ENCODE measurements at regions not wholly inside any gene's neighbourhood (a gene's known extent, or its start where the extent isn't known, plus 50 kb on each side); places are given as distances from the start of the nearest gene placed in this dataset.

DNA sequence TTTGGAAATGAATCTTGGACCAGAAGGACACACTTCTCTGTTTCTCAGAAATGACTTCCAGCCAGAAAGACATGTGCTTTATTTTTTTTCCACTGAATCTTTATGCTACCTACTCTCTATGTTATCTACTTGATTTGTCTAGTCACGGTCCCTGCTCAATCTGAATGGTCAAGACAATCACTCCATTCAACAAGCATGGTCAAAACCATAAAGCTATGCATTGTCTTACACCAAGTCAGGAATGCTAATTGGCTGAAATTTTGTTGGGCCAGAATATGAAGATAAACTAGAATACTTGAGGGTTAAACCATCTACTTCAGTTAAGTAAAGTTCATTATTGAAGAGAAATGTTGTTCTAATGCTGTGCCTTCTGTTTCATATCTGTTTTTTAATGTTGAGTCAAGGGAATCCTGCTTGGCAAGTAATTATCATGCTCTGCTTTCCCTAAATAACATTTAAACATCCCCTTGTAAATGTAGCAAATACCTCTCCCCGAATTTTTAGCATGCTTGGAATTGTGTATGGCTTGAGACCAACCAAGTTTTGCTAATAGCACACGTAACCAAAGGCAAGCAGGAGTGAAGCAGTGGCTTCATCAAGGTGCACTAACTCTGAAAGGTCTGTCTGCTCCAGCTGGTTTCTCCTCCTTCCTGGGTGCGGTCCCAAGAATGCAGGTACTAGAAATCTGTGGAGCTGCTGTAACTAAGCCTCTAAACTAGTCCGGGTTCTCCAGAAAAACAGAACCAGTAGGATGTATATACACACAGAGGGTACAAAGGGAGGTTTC, 190.3 kb upstream of the CDYL start:
- no peak for DNase-seq

DNA sequence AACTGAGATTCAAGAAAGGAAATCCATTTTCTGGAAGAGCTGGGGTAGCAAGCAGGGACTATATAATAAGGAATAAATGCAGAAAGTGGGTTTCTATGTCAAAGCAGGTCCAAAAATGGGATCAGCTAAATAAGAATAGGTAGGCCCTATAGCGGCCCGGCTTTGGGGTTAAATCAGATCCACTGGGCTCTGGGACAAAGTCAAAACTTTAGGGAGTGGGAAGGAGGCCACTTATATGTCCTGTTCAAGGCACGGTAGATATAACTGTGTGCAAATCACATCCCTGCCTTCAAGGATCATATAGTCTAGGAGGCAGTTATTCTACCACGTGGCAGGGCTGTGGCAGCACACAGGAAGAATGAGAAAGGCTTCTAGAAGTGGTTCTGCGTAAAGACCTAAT, 191.4 kb upstream of the CDYL start:
- no peak for DNase-seq

DNA sequence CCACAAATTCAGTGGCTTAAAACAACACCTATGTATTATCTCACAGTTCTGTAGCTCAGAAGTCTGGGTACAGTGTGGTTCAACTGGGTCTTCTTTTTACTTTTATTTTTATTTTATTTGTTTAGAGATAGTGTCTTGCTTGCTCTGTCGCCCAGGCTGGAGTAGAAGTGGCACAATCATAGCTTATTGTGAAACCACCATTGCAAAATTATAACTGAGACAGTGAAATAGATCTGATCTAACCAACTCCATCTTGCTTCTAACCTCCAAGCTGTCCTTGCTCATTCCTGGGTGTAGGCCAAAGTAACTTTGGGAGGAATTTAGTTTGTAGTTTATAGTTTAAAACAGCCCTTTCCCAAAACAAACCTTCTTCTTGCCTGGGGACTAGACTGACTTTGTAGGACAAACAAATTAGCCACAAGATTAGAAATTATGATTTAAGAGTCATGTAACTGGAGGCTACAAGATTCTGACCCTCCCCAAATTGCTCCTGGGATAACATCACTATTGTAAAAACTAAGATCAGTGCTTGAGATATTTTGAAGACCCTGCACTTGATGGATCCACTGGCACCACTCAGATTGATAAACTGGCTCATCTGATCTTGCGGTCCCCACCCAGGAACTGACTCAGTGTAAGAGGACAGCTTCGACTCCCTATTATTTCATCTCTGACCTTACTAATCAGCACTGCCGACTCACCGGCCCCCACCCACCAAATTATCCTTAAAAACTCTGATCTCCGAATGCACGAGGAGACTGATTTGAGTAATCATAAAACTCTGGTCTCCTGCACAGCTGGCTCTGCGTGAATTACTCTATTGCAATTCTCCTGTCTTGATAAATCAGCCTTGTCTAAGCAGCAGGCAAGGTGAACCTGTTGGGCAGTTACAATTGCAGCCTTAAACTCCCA, 193.4 kb upstream of the CDYL start:
- DNase-seq = no peak

DNA sequence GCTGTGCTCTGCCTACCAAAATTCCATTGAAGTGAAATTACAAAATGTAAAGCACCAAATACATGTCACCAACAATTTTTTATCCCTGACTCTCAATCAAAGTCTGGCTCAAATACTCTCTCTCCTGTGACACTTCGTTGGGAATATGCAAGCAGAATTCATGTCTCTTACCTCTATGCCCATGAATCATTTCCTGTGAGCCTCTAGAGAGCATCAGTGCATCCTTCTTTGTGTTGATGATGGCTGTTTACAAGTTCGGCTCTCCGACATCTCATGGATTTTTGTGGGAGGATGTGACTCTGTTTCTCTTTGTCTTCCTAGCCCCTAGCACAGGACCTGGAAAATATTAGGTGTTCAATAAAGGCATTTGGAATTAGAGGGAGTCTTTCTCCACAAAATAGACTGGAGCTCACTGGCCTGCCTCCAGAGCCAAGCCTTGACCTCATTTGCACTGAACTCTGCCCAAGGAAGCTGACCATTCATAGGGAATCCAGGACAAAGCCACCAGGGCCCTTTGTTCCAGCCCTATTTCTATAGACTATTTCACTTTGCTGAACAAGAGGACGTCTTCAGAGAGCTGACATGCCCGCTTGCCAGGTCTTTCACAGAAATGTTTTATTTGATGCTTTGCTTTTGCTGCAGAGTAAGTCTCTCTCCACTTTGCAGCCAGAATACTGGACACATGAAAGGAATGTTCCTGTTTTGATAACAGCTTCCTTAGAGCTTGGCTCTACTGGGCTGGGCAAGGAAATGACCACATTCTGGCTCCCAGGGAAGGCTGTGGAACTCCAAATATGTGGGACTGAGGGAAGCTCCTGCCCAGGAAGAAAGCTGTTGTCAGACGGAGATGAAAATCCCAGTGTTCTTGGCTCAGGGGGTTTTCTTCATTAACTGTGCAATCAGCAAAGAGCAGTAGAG, 194.5 kb upstream of the CDYL start:
- DNase-seq = no peak

DNA sequence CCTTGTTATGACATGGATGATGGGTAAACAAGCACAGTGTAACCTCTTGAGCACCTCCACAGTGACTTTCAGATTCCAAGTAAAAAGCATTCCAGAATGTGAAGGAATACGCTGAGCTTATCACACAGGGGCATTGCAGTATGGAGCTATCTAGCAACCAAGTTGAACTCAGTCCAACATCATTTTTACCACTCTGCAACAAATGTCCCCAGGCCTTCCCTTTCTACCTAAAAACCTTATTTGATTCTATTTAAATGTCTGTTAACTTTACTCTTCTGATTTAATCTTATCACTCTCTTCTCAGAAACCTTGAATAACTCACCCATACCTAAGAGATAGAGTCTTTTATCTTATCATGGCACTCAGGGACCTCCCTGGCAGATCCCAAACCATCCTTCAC, 195.8 kb upstream of the CDYL start:
- no peak for DNase-seq

DNA sequence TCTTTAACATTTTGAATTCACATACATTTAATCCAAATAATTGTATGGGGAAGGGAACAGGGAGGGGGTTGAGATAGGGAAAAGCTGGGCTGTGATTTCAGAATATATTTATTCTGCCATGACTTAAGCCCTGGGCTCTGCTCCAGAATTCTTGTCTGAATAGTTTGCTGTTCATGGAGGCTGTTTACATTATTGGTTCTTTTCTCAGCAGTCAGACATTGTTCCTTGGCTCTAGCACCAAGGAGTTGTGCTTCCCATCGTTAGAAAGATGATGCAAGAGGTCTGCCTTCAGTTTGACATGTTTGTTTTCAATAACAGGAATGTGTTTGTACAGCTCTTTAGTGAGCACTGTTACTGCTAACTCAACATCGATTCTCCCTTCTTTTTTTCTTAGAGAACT, 198.8 kb upstream of the CDYL start:
- no peak for DNase-seq

DNA sequence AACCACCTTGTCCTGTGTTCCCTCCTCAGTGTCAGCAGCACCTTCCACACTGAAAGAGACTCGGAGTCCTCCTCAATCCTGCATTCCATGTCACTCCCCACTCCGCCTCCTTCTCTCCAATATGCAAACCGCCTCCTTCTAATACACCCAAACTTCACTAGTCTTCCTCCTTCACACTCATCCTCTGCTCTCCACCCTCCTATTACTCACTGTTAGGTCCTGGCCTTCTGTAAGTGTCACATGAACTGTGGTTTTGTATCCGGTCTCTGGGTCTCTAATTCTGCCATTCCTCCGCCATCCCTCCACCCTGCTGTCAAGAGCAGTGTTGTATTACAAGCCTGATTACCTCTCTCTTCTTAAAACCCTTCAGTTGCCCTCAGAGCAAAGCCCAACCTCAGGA, 200.5 kb upstream of the CDYL start:
- DNase-seq = no peak

DNA sequence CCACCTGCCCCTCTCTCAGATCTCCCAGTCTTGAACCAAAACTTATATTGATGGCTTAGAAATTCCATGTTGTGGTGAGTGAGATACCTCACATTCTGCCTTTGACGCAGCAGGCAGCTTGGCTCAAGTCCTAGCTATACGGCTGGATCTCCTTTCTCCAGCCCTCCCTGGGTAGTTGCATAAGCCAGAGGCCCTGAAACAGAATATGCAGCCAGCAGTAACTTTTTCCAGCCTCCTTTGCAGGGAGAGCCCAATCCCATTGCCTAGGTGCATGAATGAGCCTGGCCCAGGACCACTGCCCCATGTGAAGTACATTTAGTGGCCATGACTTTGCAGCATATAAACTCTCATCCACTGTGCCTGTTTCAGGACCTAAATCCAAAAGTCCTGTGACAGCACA, 202.2 kb upstream of the CDYL start:
- DNase-seq = no peak

DNA sequence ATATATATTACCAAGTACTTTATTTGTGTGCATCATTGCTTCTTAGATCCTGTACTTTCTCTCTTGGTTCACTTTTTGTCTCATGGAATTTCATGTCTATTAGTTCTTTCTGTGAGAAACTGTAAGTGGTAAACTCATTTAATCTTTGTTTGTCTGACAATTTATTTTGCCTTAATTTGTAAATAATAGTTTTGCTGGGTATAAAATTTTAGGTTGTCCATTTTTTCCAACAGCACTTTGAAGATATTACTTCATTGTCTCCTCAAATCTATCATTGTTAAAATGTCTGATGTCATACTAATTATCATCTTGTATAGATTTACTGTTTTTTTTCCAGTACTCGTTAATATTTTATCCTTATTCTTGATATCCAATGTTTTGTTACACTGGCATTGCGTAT, 205.2 kb upstream of the CDYL start:
- DNase-seq = no peak

DNA sequence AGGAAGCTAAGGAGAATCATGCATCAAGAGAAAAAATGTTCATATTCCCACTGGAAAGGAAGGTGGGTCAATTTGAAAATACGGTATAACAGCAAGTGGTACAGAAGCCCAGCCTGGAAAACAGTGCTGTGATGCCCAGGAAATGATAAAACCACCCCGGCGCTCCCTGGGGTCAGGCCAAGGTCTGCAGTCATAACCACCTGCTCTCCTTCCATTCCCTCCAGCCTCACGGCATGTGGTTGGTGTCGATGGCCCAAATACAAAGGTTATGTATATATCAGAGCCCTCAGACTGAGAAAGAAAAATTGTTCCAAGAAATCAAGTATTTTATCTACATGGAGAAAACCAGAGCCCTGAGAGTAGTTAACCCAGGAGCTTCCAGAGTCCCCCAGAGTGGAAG, 208.1 kb upstream of the CDYL start:
- DNase-seq = no peak

DNA sequence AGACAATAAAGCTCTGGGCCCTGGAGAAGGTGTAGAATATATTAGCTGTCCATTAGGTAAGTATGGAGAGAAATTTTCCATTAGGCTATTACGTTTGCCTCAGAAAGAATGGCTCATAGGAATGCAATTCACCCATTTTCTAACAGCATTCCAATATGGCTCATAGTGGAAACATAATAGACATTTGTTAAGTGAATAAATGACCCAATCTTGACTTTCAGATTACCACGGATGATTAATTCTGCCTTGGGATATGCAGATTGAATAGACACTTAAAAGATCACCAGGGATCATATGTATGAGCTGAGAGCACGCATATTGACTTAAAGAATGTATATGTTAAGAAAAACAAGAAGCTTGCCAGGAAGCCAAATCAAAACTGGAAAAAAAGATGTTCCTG, 209.1 kb upstream of the CDYL start:
- DNase-seq = no peak

DNA sequence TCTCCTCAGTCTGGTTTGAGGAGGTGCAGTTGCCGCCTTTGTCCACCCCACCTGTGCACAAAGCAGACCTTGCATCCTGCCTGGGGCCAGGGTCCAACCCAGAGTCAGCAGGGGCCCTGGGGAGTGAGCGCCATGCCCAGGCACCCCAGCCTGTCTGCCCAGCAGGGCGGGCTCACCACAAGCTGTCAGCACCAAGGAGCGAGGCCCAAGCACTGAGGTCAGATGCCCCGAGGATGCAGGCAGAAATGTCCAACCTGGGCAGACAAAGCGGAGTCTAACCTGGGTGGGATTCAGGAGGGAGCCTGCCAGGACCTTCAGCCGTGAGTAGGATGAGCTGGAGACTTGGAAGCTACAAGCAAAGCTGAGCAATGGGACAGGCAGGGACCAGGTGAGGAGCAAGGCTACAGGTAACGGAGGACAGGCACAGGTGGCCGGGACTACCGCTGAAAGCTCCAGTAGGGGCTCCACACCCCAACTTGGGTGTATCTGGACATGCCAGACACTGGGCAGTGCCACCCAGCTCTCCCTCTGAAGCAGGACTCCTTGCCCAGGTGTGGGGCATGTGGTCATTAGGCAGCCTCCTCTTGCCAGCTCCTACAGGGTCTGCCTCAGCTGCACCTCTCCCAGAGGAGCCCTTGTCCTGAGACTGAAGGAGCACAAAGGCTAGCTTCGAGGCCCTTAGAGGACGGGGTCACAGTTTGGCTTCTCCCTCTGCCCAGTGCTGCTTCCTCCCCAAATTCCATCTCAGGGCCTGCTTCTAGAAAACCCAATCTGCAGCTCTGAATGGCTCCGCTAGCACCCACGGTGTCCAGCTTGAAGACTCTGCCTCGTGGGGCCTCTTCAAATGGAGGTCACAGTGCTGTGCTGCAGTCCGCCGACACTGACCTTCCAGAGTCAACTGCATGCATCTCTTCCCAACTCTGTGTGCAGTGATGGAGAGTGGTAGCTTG, 210.6 kb upstream of the CDYL start:
- DNase-seq = no peak

DNA sequence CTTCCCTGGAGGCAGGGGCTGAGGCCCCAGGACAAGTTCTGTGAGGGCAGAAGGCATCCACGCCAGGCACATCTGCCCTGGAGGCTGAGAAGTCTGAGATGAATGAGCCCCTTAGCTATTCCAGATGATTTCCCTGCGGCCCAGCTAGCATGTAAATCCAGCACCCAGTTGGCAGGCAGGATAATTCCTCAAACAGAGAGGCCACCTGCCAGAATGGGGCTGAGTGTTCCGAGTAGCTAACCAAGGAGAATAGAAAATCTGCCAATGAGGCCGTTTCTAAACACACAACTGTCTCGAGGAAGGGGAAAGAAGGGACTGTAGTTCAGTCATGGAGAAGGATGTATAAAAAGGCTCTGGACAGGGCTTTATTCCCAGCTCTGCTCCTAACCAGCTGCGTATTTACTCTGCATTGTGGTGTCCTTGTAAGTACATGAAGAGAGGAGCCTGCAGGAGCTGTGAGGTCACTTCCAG, 211.4 kb upstream of the CDYL start:
- no peak for DNase-seq

DNA sequence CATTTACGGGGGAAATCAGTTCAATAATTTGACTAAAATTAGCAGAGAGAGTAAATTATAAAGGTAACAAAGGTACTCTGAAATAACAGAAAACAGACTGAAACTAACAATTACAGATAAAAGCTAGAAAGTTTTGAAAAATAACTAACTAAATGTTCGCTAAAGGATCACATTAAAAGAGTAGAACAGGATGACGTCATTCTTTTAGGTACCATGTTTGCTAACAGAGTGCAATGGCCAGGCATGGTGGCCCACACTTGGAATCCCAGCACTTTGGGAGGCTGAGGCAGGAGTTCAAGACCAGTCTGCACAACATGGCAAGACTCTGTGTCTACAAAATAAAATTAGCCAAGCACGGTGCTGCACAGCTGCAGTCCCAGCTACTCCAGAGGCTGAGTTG, 212.3 kb upstream of the CDYL start:
- no peak for DNase-seq

DNA sequence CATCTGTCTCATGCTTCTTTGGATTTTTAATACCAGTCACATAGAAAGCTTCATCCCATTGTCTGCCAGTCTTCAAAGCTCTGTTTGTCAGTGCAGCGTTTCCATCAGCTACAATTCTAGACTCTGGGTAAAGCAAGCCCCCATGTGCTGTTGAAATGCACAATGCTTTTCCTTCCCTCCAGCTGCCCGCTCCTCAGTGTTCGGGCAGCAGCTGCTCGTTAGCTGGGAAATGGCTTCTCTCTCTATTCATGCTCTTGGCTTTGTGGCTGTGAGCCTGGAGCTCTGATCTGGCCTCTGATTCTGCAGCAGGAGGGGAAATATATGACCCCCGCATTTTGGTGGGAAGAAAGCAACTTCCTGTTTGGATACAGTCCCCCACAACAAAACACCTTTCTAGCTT, 213.0 kb upstream of the CDYL start:
- DNase-seq = no peak

DNA sequence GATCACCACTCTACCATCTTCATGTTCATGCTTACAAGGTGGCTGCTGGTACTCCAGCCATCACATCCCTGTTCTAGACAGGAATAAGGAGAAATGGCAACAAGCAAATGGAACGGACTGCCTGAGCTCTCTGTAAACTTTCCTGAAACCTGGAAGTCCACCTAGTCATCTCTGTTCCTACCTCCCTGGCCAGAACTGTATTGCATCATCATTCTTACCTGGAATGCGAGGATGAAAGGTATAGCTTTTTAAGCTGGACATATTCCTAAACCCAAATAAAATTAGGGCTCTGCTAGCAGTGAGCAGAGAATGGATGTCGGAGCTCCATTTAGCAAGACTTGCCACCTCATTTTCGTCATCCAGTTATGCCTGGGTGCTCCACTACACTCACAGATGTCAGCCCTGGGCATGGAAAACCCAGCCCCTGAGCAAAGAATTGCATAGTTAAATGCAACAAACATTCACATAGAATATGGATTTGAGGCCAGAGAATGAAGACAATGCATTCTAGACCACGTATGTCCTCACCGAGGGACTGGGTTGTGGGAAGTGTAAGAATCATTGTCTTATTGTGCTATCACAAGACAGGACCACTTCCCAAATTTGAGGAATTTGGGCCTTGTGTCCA, 214.3 kb upstream of the CDYL start:
- DNase-seq = no peak

DNA sequence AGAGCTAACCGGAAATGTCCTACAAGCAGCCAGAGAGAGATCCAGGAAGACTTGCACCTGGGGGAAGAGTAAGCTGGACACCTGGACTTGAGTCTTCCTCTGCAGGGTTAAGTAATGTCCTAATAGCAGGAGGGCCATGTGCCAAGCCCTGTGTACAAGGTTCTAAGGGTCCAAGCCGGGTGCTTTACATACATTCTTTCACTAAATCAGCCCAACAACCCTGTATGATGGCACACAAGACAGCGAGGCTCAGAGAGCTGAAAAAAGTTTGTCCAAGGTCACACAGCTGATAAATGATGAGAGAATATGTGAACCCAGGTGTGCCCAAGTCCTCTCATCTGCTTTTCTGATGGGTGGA, 215.1 kb upstream of the CDYL start:
- no peak for DNase-seq

DNA sequence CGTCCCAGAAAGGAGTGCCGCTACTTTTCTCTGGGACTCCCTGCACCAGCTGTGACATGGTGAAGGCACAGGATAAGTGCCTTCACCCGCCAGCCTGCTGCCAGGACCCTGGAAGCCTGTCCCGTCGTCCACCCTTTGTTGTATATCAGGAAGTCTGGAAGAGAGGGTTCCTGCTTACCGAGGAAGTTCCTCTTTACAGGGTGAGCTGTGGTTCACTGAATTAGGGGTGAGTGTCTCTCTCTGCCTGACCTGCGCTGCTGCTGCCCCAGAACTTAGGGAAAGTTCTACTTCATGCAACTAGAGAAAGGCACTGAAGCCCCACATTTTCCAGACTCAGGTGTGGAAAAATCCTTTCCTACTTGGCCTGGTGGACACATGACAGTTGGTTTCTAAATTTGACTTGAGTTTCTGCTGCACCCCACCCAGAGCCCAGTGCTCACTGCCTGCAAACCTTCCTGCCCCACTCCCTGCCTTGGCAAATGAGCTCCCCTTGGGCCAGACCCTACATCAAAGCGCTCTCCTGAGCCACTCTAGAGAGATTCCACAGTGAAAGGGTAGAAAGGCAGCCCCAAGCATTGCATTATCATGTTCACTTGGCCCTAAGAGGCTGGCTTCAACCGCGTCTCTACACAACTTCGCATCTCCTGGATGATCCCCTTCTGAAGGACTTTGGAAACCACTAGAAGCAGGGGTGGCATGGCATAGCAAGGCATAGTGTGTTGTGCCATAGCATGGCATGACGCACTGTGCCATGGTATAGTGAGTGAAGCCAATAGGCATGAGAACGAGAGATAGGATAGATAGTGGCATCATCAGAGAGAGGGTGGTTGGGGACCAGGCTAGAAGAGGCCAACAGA, 215.8 kb upstream of the CDYL start:
- DNase-seq = no peak

DNA sequence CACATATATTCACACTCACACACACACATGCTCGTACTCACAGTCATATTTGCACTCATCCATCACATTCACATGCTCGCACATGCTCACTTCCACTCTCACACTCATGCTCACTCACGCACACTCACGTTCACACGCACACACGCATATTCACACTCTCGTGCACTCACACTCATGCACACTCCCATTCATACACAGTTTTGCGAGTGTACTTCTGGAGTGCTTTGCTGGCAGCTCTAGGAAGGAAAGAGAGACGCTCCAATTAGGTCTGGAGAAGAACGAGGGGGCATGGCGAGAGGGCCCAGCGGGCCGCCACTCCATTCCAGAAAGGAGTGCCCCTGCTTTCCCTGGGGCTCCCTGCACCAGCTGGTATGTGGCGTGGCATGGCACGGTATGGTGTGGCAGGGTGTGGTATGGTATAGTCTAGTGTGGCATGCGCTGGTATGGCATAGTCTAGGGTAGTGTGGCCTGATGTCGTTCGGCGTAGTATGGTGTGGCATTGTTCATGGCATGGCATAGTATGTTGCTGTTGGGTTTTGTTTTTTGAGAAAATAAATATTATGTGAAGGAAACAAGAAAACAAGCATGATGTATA, 216.8 kb upstream of the CDYL start:
- no peak for DNase-seq

DNA sequence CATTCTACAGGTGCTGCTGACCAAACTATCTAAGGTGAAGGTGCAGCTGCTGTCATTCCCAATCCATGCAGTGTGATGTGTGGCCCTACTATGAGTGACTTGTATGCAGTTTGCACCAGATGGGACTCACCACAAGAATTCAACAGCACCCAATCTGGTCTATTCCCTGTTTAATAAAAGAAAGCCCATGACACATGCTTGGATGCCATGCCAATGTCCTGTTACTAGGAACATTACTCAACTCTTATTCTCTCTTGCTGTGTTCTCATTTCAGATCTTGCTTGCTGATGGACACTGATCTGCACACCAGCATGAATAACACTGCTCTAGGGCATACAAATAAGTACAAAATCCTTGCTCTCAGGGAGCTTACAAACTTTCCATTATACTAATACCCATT, 221.6 kb upstream of the CDYL start:
- DNase-seq = no peak

Measured in T-helper 1 cell (primary cell).